SKM-1 treated with dmso at 0.1 percent for 144 hours (cell line): ENCODE measurements at regions not wholly inside any gene's neighbourhood (a gene's known extent, or its start where the extent isn't known, plus 50 kb on each side); places are given as distances from the start of the nearest gene placed in this dataset.

Experiments
- DNase-seq: peaks from one replicate; lab custom pipeline; 2025; ENCODE audit not compliant: unreplicated experiment; lab: John Stamatoyannopoulos, UW

DNA sequence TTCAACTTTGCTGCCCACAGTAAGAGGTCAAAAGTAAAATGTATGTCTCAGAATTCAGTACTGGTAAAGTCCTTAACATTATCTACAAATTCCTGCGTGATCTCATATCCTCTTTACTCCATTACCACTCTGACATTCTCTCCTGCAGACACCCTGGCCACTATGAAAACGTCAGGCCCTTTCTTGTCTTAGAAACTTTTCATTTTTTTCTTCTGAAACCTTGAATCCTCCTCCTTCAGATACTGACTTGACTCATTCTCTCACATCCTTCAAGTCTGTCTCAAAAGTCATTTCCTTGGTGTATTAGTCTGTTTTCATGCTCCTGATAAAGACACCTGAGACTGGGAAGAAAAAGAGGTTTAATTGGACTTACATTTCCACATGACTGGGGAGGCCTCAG lies 262.3 kb downstream of the POU4F1 start:
- no peak for DNase-seq

DNA sequence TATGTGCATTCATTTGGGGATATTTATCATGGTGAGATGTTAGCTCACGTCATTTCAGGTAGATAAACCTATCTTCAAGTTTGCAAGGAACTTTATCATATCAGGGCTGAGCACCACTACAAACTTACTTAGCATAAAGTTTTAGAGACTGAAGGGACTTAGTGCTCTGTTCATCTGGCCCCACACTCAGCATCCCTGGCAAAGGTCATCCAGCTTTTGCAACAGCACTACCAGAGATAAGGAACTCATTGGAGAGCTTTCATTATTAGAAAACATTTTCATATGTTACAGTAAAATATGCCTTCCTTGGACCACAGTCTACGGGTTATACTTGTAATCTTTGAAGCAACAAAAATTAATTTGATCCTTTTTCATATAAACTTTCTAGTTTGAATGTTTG lies 263.4 kb downstream of the POU4F1 start:
- no peak for DNase-seq

DNA sequence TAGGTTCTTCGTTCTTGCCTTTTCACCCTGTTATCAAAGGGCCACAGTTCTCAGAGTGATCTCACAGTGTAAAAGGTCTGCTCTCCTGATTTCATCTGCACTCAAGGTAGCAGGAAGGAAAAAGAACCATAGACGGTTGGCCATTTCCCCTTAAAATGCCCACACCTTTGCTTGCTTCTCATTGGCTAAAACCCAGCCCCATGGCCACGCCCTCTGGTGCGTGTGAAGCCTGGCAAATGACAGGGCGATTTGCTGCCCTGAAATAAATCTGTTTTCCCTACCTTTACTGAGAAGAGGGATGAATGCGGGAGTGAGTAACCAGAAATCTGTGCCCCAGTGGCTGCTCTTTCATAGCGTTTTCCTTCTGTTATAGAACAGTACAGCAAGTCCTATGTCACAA lies 269.3 kb downstream of the POU4F1 start:
- no peak for DNase-seq

DNA sequence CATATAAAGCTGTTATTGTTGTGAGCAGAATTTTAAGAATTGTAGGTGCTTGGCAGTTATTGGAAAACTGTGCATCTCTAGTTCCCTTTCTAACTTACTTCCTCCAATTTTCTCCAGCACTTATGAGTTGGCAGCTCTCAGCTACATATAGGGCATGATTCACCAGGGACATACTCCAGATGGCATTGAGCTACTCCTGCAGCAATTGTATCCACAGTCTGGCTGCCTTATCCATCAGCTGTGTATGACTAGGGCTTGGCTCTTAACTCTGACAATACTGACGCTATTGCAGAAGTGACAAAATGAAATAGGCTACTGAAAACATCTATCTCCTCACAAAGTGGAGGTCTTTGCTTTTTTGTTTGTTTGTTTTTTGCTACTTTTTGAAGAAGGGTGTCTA lies 276.7 kb downstream of the POU4F1 start:
- peak; percentile 15 for DNase-seq

DNA sequence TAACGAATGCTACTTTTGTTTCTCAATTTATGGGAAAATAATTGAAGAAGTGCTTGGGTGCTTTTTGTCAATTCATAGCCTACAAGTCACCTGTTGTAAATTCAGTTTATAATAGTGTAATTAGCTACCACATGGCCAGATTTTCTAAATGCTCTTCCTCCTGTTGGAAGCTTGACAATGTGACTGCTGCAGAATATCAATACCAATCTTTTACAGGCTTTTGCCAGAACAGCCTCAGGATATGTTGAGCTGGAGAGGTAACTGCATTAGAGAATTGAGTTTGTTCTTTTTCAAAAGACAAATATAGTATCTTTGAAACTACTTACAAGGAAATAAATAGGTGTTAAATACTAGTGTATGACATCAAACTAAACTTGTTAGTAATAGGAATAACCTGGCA lies 277.8 kb downstream of the POU4F1 start:
- DNase-seq: no peak

DNA sequence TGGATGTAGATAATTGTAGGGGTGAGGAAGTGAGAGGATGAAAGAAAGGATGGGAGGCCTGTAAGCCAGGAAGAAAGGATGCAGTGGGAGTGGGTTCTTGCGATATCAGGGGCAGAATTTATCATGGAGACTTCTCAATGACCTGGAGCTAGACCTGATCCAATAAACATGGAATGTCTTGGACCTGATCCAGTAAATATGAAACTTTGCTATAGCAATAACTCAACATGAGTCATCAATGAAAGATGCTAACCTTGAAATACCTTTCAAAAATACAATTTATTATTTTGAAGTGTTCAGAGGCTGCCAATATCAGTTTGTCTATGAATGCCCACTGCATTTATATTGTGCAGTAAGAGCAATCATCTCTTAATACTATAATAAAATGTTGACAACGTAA lies 279.5 kb downstream of the POU4F1 start:
- DNase-seq: no peak

DNA sequence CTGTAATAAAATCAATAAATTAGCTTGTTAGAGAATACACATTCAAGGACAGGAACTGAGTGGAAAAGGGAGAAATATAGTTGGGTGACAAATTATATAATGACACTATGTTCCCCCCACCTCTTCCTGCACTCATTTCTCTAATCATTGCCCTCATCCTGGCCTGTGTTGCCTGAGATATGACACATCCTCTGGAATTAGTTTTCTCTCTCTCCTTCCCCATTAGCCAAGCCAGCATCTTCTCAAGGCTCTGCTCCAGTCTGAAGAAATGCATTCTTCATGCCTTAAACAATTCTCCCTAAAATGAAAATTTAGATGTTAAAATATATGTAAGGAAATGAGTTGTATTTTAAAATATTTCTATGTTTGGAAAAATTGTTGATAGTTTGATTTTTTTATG lies 280.3 kb downstream of the POU4F1 start:
- no peak for DNase-seq

DNA sequence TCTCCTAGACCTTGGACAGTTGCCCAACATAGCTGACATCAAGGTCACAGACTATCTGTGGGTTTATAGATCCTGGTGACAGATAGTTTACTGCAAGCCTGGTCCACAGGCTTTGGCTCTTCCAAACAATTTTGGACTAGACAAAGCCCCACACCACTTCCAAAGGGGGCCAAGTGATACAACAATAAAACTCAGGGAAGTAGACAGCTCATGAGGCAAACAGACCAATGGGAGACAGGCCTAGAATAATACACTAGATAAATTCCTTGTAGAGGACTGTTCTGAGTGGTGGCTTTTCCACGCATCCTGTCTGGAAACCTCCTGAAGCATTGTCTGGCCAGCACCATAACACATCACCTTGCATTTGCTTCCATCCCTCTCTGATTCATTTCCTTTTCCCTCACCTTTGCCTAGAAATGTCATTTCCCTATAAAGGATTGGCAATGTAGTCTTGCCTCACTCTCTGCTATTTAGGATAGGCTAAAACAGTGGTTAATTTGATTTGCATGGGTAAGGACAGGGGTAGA lies 284.2 kb downstream of the POU4F1 start:
- no peak for DNase-seq

DNA sequence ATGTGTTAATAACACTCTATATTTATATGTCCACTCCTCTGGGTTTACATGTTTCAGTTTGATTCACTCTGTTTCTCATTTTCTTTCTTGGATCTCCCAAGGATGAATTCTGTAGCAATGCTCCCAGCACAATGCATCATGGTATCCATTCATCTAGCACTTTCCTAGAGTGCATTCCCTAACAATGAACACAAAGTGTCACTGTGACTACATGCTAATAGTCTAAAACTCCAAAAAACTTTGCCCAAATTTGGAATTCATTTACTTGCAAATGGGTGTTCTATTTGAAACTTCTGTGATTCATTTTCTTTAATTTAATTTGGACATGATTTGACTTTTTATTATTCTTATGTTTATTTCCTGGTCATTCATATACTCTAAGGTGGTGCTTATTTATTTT lies 286.3 kb downstream of the POU4F1 start:
- DNase-seq: no peak

DNA sequence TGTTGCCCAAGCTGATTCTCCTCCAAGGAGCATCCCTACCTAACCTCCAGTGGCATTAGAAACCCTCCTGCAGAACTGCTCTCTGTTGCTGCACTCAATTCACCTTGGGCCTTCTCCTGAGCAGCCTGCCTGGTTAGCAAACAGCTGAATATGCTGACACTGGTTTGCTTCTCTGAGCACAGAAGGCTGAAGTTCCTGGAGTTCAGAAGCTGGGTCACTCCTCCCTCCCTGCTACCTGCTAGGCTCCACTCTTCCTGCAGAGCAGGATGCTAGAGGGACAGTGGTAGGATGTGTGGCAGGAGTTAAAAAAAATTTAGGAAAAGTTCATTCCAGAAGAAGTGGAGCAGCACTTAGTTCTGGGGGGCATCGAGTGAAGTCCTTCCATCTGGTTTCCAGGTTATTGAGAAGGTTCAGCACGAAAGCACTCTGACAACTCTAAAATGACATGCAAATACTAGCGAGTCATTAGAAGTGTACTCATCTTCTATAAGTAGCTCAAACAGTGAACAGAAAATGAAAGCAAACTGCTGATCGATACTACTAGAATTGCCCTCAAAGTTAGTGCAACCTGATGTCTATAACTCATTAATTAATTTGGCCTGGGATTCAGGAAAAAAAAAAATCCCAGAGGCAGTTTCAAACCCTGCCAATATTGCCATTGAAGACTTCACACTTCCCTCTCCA lies 293.7 kb downstream of the POU4F1 start:
- DNase-seq: no peak

DNA sequence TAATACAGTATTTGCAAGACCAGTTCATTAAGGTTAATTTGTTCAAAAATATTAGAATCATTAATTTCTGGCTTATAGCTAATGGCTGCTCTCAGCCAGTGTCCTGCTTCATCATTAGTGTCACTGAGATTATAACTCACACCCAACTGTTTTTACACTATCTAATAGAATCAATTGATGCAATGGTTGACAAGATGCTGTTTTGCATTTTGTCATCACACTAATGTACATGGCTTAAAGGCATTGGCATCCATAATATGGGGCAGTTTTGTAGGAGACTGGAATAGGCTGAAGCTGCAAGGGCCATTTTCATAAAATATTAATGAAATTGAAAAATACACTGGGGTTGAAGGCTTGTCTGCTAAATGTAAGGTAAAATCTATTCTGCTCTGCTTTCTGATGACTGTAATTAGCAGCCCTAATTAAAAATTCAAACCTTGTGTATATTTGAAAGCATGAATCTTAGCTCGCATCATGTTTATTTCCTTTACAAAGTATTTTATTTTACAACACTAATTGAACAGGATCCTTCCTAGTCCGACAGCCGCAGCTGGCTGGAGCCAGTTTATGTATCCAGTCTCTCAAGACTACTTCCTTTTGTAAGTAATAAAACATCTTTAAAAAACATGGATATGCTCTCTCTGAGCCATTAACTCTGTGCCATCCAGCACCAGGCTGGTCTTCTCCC lies 296.7 kb downstream of the POU4F1 start:
- DNase-seq: no peak

DNA sequence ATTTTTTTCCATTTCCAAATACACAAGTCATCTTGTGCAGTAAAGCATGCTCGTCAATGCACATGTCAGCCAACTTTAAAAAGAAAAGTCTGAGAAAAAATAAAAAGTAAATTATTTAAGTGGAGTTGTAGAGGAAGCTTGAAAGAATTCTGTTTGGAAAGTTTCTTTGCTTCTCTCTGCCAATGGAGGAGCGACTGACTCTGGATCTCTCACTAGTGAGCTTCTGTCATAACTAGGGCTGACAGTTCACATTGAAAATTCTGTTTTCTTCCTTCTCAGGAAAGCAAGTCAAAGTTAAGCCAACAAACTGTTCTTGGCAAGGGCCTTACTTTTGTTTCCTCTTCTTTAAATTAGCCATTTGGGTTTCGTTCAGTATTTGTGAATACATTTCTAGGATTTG lies 298.2 kb downstream of the POU4F1 start:
- no peak for DNase-seq

DNA sequence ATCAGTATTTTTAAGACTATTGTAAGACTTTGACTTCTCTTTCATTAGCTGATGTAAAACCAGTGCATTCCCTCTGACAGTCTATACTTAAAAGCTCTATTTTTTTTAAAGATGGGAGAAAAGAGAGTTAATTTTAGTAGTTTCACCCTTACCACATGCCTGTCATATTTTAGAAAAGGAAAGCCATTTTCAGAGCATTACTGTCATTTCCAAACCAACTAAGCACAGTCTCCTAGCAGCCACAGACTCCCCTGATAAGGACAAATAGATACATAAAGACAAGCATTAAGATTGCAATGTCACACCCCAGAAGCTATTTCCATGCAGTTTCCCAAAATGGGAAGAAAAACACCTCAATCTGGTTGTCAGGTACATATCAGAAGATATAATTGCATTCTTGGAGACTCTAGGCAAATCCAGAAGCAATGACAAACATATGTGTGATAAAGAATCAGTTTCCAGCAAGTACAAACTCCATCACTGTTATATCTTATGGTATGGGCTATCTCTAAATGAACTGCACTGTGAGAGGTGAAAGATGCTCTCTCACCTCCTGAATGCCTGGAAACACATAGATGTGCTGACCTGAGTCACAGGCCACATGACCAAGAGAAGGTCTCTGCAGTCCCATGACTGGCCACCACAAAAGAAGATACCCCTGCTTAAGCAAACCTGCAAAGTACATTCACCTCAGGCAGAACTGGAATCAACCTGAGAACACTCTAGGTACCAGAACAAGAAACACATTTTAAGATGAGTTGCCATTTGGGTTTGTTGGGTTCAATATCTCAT lies 303.3 kb downstream of the POU4F1 start:
- DNase-seq: no peak

DNA sequence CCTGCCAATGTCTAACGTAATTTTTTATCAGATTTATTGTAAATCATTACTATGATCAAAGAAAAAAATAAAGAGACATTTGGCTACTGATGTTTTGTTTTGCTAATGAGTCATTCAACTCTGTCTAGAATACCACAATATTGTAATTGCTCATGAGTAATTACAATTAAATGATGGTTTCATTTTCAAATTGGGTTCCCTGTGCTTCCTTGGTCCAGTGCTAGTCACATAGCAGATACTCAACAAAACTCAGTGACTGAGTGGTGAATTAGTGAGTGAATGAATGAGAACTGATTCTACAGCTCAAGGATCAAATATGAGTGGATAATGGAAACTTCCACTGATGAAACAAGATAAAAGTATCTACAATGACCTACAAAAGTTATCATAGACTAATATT lies 304.7 kb downstream of the POU4F1 start:
- no peak for DNase-seq

DNA sequence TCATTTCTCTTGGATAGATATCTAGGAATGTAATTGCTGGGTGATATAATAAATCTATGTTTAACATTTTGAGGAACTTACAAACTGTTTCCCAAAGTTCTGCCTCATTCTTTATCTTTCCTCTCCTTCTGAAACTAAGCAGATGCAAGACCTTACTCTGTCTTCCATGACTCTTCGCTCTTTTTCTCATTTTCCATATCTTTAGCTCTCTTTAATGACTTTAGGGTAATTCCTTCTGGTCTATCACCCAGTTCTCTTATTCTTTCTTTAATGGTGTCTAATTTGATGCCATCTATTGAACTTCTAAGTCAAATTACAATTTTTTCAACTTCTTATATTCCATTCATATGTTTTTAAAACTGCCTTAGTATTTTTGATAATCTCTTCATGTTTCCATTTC lies 316.6 kb downstream of the POU4F1 start:
- DNase-seq: no peak

DNA sequence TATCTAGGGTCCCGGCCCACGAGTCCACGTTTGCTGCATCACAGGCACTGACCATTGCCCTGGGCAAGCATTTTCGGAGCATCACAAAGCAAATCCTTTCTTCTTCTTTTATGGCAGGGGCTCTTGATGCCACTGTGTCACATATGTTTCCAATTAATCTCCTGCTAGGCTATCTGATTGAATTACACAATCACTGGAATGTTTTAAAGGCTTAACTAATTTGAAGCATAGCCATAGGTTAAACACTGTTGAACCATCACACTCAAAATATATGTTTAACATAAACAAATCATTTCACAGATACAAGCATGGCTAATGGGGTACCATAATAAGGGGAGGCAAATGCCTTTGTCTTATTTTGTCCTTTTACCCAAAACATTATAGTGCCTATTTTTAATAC lies 338.3 kb downstream of the POU4F1 start:
- no peak for DNase-seq

DNA sequence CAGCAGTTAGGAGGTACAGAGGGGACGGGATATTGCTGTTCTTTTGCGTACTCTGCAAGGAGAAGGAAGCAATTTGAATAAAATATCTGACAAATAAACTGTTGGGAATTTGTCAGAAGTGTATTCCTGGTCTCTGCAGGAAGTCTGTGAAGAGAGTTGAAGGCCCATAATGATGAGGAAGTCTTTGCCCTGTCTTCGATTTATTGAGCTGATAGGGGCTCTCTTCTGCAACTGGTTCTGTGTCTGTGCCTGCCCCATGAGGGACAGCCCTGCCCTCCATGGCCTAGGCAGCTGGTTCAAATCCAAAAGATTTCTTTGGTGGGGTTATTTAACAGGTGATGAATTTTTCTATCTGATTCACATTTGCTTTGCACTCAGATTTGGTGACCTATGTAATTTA lies 339.7 kb upstream of the EDNRB start:
- DNase-seq: no peak

DNA sequence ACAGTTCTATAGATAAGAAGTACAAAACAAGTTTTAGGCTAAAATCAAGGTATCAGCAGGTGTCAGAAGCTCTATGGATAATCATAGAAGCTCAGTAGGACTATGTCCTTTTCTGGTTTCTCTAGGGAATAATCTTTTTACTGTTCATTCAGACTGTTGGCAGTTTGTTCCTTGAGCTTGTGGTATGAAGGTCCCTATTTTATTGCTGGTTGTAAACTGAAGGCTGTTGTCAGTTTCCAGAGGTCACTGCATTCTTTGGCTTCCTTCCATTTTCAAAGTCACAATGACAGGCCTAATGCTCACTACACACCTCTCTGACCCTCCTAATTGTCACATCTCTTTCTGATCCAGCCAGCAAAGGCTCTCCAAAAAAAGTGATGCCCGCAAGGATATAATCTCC lies 337.9 kb upstream of the EDNRB start:
- no peak for DNase-seq

DNA sequence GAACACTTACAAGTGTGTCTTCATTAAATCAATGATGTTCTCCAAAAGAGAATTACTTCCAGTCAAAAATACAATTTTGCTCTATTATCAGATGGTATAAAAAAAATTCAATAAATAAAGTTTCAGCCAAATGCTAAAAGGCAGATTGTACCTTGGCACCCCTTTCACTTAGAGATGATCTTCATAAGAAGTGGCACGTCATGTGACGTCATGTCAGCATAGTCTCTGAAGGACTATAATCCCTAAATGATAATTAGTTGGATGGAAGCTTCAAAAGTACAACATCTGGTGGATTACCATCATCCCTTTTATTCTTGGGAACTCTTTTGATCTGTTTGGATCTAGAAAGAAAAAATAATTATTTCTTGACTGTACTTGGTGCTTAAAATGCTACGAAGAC lies 335.5 kb upstream of the EDNRB start:
- no peak for DNase-seq

DNA sequence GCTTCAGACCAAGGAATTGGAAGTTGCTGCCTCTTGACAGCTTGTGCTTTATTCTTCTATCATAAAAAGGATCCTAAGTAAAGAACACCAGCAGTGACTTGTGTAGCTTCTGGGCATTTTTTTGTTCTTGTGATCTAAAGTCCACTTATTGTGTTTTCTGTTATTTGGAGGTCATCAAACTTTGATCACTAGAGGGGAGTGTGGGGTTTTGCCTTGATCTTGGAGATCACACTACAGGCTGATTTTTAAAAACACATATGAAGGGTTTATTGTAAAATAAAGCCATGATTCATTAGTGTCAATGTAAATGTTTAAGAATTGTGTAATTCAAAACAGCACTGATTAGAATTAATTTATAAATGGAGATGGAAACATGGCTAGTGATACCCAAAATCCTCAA lies 328.7 kb upstream of the EDNRB start:
- no peak for DNase-seq

DNA sequence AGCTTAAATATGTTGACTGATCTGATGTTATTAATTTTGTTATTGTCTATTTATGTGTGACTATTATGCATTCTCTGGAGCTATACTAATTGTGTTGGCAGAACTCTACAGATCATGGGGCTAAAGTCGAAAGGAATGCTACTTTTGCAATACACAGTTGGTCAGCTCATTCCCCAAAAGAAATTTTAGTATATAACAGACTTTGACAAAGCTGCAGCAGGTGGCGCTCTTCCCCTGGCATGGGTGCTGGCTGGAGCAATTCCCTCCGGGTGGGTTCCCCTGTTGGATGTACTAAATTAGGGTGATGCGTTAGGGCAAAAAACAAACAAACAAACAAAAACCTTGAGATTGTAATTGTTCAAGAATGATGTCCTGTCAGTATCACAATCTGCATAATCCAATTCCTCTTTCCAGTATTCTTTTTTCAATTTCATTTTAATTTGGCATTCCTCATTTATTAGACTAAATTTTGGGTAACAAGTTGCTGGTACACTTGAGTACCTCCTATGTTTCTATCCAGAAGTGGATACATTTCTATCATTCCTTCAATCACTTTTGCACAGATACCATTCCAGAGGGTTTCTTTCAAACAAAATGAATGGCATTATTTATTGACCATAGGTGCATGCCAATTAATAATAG lies 322.8 kb upstream of the EDNRB start:
- peak; percentile 69 for DNase-seq

DNA sequence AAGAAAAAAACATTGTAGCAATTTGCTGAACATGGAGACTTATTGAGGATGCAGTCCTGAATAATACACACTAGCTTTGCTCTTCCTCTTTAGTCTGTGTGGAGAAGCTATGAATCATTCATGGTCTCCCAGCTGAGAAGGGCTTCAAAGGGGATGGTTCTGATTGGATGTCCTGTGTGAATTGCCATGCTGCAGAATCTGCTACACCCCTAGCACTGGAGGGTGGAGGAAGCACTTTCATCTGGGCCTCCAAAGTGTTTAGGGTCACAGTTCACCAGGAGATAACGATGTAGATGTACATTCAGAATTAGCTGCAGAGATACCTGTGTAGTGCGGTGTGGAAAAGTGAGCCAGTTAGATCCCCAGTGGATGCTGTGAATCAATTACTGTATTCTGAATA lies 321.1 kb upstream of the EDNRB start:
- DNase-seq: peak; percentile 19
